ENCODE measurements at regions not wholly inside any gene's neighbourhood (a gene's known extent, or its start where the extent isn't known, plus 50 kb on each side); places are given as distances from the start of the nearest gene placed in this dataset.

DNA sequence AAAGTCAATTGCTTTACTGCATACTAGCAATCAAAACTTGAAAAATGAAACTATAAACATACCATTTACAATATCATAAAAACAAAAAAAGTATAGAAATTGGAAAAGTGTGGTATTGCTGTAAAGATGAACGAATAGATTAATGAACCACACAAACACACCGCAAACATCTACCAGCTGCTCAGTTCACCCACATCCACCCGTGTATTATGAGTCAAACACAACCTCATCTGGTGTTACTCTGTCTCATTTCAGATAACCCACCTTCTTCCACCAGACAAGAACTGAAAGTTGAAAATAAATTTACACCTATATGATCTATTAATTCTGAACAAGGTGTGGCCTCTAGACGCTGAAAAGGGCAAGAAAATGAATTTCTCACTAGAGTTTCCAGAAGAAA, 53.3 kb downstream of the BLID start:
- no peak for DNase-seq

DNA sequence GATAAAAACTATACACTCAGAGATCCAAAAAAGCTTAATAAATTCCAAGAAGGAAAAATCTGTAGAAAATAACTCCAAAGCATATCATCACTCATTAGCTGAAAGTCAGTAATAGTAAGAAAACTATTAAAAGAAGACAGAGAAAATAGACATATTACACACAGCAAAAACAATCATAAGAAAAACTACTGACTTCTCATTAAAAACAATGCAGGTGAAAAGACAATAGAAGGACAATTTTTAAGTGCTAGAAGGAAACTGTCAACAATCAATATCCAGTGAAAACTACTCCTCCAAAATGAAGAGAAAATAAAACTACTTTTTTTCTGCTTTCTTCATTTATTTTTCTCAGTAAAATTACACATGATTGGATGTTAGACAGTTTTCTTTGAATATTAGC, 56.5 kb downstream of the BLID start:
- DNase-seq = no peak

DNA sequence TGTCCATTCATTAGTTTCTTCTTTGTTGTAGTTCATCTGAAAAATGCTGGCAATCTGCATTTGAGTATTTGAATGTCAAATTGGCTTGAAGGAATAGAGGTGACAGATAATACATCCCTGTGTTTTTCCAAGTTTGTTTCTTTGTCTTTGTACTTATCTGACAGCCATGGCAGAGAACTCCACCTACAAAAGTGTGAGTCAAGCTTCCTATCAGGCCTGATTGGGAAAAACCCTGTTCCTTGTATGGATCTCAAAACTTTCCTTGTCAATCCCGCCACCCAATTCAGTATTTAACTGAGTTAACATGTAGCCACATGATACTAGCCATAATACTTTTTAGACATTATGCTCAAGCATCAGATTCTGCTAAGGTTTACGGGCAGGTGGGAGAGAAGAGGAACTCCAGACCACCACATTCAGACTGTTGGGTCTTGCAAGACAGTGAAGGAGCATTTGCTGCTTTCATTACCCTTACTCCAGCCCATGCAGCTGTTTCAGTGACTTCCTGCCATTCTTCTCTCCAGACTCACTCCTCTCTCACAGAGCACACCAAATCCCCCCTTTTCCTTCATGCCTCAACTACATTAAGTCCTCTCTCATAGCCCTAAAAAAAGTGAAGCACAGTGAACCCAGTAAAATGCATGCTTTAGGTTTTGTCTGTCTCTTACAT, 65.9 kb downstream of the BLID start:
- no peak for DNase-seq

DNA sequence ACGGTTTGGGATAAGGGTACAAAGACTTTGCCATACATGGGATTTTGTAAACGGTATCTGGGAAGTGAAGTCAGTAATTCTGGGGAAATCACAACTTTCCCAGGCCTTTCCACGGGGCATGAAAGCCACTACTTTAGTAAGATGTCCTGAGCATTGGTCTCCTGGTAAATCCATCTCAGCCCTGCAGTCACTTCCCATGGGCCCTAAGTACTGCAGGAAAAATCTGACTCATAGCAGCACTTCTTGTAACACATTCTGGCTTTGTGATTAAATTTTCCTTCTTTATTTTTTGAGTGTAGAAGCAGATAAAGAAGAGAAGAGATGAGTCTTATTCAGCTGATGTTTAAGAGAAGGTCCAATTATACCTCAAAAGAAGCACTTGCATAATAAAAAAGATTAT, 67.6 kb downstream of the BLID start:
- no peak for DNase-seq

DNA sequence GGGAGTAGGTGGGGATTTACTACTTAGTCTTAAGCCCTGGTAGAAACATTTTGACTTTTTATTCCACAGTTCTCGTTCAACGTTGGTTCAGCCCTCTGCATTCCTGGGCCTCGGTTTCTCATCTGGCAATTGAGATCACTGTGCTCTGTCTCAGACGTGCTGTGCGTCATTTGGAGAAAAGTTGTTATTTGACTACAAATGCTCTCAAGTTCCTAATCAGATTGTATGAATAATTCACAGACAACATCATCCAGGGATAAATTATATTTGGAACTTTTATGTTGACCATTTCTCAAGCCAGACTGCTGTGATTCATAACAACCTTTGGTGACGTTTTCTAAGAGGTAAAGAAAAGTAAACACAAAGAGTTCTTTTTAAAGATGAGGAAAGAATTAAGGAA, 69.2 kb downstream of the BLID start:
- no peak for DNase-seq

DNA sequence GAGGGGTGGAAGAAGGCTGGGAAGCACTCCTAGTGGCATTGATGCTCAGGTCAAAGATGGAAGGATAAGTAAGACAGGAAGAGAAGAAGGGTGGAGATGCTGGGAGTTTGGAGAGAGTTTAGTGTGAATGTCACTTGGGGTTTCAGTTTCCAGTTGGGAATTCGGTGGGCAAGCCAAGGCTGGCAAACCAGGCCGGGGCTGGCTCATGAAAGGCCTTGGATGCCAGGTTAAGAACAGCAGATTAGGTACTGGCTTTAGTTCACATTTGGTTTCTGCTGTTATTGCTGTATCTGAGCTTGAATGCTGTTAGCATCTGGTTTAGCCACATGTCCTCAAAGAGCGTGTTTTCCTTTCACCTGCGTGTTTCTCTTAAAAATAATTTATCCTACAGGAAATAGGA, 69.6 kb downstream of the BLID start:
- no peak for DNase-seq

DNA sequence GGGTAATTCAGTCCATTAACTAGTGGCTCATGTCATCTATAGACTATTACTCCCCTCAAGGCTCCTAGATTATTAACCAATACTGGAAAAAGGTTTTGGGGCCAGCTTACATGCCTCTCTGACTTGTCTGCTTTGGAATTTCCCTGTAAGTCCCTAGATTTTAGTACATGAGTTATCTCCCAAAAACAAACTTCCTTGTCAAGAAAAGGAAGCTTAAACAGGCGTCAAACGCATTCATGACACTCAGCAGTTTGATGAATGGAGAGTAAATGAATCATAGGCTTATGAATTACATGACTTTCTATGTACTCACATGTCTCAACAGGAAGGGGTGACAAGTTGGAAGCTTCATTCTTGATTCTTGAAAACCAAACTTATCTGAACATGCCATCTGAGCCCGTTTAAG, 70.8 kb downstream of the BLID start:
- DNase-seq = peak; percentile 76

DNA sequence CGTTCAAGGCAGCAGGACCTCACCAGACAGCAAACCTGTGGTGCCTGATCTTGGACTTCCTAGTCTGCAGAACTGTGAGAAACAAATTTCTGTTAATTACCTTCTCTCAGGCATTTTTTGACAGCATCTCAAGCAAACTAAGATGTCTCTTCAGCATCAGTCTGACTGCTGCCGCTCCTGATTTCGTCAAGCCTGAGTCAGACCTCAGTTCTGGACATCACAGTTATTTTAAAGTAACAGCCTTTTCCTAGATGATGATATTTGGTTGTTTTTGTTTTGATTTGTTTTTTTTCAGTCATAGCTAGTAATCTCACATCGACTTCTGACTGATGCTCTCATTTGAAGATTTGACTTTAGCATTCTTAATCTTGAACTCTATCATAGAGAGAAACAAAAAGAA, 71.9 kb downstream of the BLID start:
- DNase-seq = no peak

DNA sequence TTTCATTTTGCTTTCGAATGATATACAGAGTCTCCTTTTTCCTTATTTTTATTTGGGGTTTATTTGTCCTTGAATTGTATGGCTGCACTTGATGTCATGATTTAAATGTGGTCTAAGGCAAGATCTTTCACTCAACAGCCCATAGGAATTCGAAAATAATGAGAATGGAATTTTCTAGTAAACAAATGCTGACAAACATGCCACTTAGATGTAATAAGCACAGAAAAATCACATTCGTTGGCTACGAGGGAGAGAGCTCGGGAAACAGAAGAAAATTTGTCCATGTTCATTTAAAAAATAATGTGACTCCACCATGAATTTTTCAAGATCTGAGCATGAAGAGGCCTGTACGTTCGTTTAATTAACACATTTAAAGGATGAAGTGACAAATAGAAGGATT, 73.0 kb downstream of the BLID start:
- no peak for DNase-seq

DNA sequence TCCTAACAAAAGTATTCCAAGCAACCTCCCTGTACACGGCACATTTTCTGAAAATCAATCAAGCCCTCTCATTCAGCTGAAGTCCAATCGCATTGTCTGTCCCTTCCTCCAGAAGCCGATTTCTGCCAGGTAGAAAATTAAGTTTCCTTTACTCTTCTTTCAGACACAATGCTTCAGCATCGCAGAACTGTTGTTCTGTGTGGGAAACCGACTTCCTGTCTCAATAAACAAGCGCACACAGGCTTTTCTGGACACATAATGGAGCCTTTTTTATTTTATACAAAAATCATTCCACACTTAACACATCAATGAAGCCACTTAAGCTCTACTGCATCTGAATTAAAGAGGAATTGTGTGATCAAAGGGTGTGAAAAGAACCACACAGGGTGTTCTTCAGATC, 75.6 kb downstream of the BLID start:
- DNase-seq = no peak

DNA sequence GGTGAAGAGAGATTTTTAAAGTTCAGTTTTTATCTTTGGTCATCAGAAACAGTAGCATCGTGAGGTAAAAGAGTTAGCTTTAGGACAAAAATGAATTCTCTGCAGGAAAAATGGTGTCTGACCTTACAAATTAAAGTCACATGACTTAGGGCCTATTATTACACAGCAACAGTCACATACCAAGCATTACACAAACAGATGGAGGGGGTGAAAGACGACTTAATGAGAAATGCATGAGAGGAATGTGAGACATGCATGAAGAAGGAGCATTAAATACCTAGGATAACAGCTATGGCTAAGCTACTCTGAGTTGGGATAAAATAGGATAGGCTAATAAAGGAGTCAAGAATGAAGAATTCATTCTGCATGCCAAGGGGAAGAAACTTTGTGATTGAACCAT, 77.5 kb downstream of the BLID start:
- no peak for DNase-seq

DNA sequence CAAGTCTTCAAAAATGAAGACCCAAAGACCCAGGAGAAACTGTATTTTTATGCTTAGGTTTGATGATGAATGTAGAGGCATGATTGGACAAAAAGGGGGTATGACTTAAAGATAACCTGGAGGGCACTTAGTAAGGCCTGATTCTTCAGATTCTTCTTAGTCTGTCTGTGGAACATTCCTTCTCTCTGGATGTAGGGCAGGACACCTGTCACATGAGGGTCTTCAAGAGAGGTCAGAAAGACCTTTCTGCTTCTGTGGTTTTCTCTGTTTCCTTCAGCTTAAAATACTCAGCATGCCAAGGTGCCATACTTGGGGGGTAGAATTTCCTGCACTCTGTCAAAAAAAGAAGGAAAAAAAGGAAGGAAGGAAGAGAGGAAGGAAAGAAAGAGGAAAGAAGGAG, 78.1 kb downstream of the BLID start:
- no peak for DNase-seq

DNA sequence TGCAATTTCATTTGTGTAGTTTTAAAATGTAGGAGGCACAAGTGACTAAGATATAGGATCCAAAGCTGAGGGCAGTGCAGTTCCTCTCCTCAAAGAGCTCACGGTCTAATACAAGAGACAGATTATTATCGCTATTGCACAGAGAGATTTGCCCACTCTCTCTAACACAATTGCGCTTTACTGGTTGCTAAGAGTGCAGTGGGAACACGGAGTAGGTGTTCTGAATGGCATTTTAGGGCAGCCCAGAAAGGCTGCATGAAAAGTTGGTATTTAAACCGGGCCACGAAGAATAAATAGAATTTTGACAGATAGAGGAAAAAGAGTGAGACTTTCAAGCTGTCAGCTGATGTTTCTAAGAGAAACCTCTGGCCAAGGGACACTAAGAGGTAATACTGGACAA, 79.5 kb downstream of the BLID start:
- DNase-seq = no peak

DNA sequence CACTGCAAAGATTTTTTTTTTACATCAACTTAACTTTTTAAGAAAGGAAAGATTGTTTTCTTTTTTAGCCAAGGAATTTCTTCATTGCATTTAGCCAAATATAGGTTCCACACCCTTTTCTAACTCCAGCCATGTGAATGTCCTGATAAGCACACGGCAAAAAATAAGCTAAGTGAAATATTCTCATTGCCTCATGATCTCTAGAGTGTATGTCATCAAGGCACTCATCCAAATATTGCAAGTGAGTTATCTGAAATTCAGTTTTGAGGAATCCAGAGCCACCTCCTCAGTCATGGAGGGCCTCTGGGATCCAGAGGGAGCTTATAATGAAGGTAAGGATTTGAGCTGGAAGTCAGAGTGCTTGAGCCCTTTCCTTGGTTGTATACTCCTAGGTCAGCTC, 80.0 kb downstream of the BLID start:
- DNase-seq = no peak

DNA sequence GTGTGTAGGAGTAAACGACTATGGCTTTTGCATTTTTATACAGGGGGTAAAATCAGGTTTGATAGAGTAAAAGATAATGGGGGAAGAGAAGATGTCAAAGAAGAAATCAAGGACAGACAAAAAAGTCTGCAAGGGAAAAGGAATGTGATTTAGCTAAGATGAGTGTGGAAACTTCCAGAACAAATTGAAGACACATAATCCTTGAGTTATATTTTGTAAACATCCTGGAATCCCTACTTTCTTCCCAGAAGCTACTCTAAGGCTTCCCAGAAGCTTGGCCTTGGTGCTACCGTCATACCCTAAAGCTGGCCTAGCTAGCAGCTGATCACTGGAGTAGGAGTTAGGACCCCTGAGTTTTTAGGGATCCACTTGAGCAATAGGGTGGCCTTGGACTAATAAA, 82.4 kb downstream of the BLID start:
- no peak for DNase-seq

DNA sequence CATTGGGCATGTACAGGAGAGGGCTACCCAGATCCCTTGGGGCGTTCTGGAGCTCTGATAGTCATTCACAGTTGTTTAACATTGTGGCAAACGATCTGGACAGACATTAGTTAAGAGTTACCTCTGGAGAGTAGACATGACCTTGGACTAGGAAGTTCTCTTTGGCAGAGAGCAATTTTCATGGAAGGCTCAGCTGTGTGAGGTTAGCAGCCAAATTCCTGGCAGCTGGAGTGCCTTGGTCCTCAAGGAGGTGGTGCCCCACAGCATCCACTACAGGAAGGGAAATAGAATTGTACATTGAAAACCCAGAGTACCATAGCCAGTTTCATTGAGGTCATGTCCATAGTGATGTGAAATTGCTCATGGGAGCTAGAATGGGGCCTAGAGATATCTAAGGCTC, 82.8 kb downstream of the BLID start:
- DNase-seq = no peak

DNA sequence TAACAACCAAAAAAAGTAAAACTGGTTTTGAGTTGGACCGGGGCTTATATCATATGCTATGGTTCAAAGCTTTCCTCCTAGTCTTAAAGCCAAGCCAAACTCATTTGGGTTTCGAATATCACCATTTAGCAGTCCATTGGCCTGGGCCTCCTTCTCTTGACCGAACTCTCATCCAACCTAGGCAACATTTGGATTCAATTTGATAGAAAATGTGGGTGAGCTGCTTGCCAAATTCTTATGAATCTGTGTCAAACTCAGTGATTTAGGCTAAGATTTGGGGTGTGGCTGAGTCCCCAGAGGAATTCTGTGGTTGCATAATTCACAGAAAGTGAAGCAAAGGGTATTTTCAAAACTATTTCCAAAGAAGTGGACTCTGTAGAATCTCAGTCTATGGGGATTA, 83.7 kb downstream of the BLID start:
- no peak for DNase-seq

DNA sequence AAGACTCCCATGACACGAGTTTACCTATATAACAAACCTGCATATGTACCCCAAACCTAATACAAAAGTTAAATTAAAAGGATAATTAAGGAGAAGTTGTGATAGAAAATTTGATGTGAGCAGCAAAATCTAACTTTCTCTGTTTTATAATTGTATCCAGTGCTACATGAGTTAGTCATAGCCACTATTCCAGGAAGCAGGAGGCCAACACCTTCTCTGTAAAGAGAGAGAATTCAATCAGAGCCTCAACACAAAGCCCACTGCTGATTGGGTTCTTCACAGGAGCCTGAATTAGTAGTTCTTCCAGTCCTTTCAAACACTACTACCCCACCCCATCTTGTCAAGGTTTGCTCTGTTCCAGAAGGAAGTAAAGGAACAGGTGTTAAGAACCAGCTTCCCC, 84.2 kb downstream of the BLID start:
- DNase-seq = no peak

DNA sequence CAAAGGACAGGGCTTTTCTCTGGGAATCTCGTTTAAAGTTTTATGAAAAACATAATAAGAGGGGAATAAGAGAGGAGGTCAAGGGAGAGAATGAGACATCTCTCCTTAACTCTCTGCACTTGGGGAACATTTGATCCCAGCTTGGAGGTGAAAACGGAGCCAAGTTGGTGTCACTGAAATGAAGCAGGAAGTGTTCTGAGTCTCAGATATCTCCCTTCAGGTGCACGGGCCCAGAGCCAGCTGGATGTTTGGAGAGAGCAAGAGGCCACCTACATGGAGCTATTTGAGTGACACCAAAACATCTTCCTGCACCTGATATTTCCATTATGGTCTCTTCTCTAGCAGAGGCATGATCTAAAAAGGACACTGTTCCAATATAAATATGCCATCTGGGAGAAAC, 85.7 kb downstream of the BLID start:
- DNase-seq = no peak

DNA sequence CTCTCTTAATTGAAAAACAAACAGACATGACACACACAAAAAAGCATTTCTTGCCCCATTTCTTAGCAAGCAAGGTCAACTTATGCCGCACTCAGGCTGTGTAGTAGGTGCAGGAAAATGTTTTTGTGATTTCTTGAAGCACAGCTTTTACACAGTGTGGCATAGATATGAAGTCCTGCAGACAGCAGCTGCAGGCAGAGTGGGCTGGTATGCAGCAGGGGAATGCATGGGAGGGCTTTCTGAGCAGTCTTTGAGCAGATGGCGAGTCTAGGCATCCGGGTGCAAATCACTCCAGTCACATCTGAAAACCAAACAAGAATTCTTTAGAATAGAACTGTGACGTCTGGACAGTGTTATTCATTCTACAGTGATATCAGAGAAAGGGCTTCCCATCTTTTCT, 87.5 kb downstream of the BLID start:
- DNase-seq = no peak

DNA sequence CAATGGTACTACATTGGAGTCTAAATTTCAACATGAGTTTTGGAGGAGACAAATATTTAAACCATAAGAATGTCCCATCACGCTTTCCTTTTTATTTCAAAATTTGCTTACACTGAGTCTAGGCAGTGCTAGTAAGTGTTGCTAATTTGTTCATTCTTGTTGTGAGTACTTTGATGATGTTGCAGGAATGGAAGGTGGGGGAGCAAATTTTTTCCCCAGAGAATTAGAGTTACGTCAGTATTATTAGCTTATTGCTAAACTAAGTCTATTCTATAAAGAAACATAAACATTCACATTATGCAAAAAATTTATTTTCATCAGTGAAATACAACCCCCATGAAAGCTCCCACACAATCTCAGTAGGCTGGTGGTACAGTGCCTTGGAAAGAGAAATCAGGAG, 88.0 kb downstream of the BLID start:
- DNase-seq = no peak

DNA sequence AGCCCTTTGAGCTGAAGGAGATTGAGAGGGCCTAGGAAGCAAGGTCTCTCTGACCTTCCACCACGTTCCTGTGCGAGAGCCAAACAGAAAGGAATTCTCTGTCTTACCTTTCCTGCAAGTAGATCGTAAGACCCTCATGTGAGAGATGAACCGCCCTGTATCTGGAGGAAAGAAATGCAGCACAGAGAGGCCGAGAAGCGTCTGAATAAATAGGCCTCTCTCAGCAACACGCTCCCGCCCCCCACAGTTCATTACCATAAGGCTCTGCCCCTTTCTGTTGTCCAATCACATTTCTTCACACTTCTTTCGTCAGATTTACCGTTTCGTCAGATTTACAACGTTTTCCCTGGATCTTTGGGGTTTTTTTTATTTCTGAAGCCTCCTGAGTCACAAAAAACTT, 90.3 kb downstream of the BLID start:
- no peak for DNase-seq

DNA sequence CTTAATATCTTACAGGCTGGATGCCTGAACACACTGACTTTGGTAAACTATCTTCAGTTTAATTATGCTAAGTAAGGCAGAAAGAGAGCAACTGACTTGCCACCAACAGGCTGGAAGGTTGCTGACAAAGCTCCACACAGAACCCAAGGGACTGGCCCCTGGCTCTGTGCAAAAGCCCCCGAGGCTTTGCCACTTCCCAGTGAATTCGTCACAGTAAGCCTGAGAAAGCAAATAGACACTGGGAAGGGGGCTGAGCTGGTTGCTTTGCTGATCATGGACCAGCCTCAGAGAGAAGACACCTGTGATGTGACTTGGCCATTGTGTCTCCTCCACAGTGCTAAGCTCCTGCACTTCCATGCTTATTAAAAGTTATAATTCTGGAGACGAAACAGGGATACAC, 91.7 kb downstream of the BLID start:
- DNase-seq = no peak

DNA sequence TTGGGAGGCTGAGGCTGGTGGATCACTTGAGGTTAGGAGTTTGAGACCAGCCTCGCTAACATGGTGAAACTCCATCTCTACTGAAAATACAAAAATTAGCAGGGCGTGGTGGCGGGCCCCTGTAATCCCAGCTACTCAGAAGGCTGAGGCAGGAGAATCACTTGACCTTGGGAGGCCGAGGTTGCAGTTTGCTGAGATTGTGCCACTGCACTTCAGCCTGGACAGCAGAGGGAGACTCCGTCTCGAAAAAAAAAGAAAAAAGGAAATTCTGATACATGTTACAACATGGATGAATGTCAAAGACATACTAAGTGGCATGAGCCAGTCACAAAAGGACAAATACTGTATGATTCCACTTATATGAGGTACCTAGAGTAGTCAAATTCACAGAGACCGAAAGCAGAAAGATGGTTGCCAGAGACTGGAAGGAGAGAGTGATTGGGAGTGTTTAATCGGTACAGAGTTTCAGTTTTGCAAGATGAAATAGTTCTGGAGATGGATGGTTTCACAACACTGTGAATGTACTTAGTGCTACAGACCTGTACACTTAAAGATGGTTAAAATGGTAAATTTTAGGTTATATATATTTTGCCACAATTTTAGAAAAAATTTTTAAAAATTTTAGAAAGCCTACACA, 92.3 kb downstream of the BLID start:
- no peak for DNase-seq

DNA sequence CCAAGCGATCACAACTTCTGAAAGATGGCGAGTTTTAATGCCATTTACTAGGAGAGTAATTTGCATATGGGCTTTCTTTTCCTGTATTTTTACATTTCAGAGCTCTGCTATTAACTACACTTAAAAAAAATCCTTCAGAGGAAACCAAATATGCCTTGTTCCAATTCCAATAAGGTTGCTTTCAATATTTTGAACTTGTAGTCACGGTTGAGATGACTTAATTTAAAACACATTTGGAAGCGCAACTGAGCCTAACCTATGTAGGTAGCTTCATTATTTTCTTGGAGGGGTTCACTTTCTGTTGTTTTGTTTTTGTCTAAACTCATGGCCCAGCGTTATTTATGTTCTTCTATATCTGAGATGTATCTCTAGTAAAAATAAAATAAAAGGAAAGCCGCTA, 93.4 kb downstream of the BLID start:
- DNase-seq = no peak

All from inflammatory macrophage treated with lipopolysaccharide for 4 hours (primary cell).